ENCODE measurements at regions not wholly inside any gene's neighbourhood (a gene's known extent, or its start where the extent isn't known, plus 50 kb on each side); places are given as distances from the start of the nearest gene placed in this dataset.

GRCh38 chr13:69649063-69649392, 458.6 kb upstream of the ATXN8OS start:
- DNase-seq (ENCODE audit: low read depth), result no peak
- no peak overlapping the region for H3K4me3 ChIP-seq (replicated peaks; ENCODE audit: low read depth, low read length)
- TF ChIP-seq, protein P1, sequence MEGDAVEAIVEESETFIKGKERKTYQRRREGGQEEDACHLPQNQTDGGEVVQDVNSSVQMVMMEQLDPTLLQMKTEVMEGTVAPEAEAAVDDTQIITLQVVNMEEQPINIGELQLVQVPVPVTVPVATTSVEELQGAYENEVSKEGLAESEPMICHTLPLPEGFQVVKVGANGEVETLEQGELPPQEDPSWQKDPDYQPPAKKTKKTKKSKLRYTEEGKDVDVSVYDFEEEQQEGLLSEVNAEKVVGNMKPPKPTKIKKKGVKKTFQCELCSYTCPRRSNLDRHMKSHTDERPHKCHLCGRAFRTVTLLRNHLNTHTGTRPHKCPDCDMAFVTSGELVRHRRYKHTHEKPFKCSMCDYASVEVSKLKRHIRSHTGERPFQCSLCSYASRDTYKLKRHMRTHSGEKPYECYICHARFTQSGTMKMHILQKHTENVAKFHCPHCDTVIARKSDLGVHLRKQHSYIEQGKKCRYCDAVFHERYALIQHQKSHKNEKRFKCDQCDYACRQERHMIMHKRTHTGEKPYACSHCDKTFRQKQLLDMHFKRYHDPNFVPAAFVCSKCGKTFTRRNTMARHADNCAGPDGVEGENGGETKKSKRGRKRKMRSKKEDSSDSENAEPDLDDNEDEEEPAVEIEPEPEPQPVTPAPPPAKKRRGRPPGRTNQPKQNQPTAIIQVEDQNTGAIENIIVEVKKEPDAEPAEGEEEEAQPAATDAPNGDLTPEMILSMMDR (IDR thresholded peaks at IDR 0.05; ENCODE audit: low read length, missing control alignments), result no peak

GRCh38 chr13:69648340-69649062, 459.1 kb upstream of the ATXN8OS start:
- DNase-seq (ENCODE audit: low read depth), result no peak
- TF ChIP-seq, protein P1 (IDR thresholded peaks at IDR 0.05; ENCODE audit: low read length, missing control alignments), result no peak
- H3K4me3 ChIP-seq (replicated peaks; ENCODE audit: low read depth, low read length), result no peak overlapping the region

GRCh38 chr13:69644447-69644846, 463.2 kb upstream of the ATXN8OS start:
- no peak overlapping the region for H3K4me3 ChIP-seq (replicated peaks; ENCODE audit: low read depth, low read length)
- TF ChIP-seq, protein P1 (IDR thresholded peaks at IDR 0.05; ENCODE audit: low read length, missing control alignments), result no peak
- DNase-seq (ENCODE audit: low read depth), result no peak

- H3K4me3 ChIP-seq (replicated peaks; ENCODE audit: low read depth, low read length), result no peak overlapping the region
- DNase-seq (ENCODE audit: low read depth), result no peak
- TF ChIP-seq, protein P1 (IDR thresholded peaks at IDR 0.05; ENCODE audit: low read length, missing control alignments), result no peak
These were observed 465.9 kb upstream of the ATXN8OS start for GRCh38 chr13:69641773-69642172.

- TF ChIP-seq, protein P1 (IDR thresholded peaks at IDR 0.05; ENCODE audit: low read length, missing control alignments), result no peak
- no peak overlapping the region for H3K4me3 ChIP-seq (replicated peaks; ENCODE audit: low read depth, low read length)
These were observed 474.6 kb upstream of the ATXN8OS start for GRCh38 chr13:69633044-69633443.

DNA sequence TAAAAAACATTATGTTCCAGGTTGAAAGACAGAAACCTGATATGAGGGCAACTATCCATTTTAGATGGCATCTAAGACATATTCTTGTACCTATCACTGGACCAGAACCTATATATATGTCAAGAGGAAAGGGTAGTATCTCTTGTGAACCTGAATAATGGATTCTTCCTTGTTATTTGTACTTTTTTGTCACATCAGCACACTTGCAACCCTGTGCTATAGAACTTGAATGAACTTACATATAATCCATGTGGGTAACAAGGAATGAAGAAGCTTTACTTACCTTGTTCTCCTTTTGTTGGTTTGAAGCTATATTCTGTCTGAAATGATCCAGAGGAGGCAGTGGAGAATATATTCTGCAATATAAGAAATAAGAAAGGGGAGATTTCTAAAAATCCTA, 483.7 kb upstream of the ATXN8OS start:
- TF ChIP-seq, protein P1 (IDR thresholded peaks at IDR 0.05; ENCODE audit: low read length, missing control alignments), result no peak
- DNase-seq (ENCODE audit: low read depth), result no peak
- H3K4me3 ChIP-seq (replicated peaks; ENCODE audit: low read depth, low read length), result no peak overlapping the region

More at GRCh38 chr13:69633044-69633443, 474.6 kb upstream of the ATXN8OS start:
- DNase-seq (ENCODE audit: low read depth), result no peak

DNA sequence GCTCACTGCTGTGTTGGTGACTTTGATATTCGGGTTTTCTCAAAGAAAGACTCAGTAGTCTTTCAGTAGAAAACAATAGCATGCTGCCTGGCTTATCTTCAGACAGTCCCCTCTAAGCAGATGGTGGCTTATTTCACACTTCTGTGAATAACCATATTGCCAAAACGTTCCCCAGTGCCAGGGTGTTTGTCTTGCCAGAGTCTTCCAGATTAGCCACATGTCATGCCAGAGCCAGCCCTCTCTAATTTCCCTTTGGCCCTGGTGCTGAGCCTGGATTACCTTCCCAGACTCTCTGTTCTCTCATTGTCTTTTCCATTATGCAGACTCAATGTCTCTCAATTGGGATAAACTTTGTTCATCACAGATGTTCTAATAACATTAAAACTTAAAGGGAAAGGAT, 488.0 kb upstream of the ATXN8OS start:
- DNase-seq (ENCODE audit: low read depth), result no peak
- no peak overlapping the region for H3K4me3 ChIP-seq (replicated peaks; ENCODE audit: low read depth, low read length)
- TF ChIP-seq, protein P1 (IDR thresholded peaks at IDR 0.05; ENCODE audit: low read length, missing control alignments), result no peak
